PC-3 (cell line): ENCODE measurements at regions not wholly inside any gene's neighbourhood (a gene's known extent, or its start where the extent isn't known, plus 50 kb on each side); places are given as distances from the start of the nearest gene placed in this dataset.

Experiments used
- ATAC-seq: fragments of 200-7000 bp; cut with Tn5 transposase; 2 replicates; pipeline ENCODE4 v1.9.1; 2020; ENCODE audit warnings: mild to moderate bottlenecking, moderate library complexity
- BruUV-seq: library from RNA; stranded (reverse); fragments of 400-500 nt; replicated peaks from 2 replicates; lab custom pipeline; 2021; lab: Mats Ljungman, UMichigan
- CTCF ChIA-PET: fragments of 300-600 bp; sonication (Branson Sonifier 250); formaldehyde crosslinking; loops from one replicate; lab custom pipeline; 2022; ENCODE audit warnings: antibody characterized with exemption; lab: Charles Lee
- POLR2A ChIA-PET: fragments of 300-600 bp; sonication (Branson Sonifier 250); formaldehyde crosslinking; loops from one replicate; lab custom pipeline; 2022; ENCODE audit warnings: antibody characterized with exemption; ENCODE audit not compliant: unreplicated experiment; lab: Charles Lee
- DNase-seq: peaks from one replicate; pipeline ENCODE4 v3.0.0-alpha.2; 2015
- H2AFZ ChIP-seq: fragments of 300-600 bp; sonication (generic); 2 replicates; pipeline ENCODE4 v1.6.0; 2016; ENCODE audit warnings: antibody characterized with exemption, low read length
- H3F3A ChIP-seq: fragments of 300-600 bp; sonication (generic); one replicate; pipeline ENCODE4 v1.6.0; 2017; ENCODE audit warnings: antibody characterized with exemption, low read length, control low read depth, mild to moderate bottlenecking; ENCODE audit not compliant: unreplicated experiment
- H3K27ac ChIP-seq: fragments of 300-600 bp; sonication (generic); 2 replicates; pipeline ENCODE4 v1.5.1; 2016; ENCODE audit warnings: mild to moderate bottlenecking, low read length
- H3K27me3 ChIP-seq: fragments of 300-600 bp; sonication (generic); 2 replicates; pipeline ENCODE4 v1.6.1; 2016; ENCODE audit warnings: low read length, mixed read lengths
- H3K36me3 ChIP-seq: fragments of 300-600 bp; sonication (generic); 2 replicates; pipeline ENCODE4 v1.6.1; 2016; ENCODE audit warnings: low read depth, mixed run types, low read length, mixed read lengths
- H3K4me1 ChIP-seq: fragments of 300-600 bp; sonication (generic); 2 replicates; pipeline ENCODE4 v1.5.1; 2016; ENCODE audit warnings: low read length; ENCODE audit not compliant: insufficient read depth
- H3K4me2 ChIP-seq: fragments of 300-600 bp; sonication (generic); 2 replicates; pipeline ENCODE4 v1.6.0; 2016; ENCODE audit warnings: low read length
- H3K4me3 ChIP-seq: fragments of 300-600 bp; sonication (generic); 2 replicates; pipeline ENCODE4 v1.5.1; 2016; ENCODE audit warnings: mild to moderate bottlenecking, low read length, mixed read lengths
- H3K79me2 ChIP-seq: fragments of 300-600 bp; sonication (generic); 2 replicates; pipeline ENCODE4 v1.6.1; 2017; ENCODE audit warnings: low read length, mixed read lengths
- H3K9ac ChIP-seq: fragments of 300-600 bp; sonication (generic); 2 replicates; pipeline ENCODE4 v1.6.0; 2016; ENCODE audit warnings: mild to moderate bottlenecking, low read length
- H3K9me2 ChIP-seq: fragments of 300-600 bp; sonication (generic); replicated peaks from 2 replicates; pipeline ENCODE4 v1.6.1; 2016; ENCODE audit warnings: mixed run types, low read length, mixed read lengths
- H3K9me3 ChIP-seq: fragments of 300-600 bp; sonication (generic); 2 replicates; pipeline ENCODE4 v1.6.1; 2016; ENCODE audit warnings: low read length, mixed read lengths
- H4K20me1 ChIP-seq: fragments of 300-600 bp; sonication (generic); 2 replicates; pipeline ENCODE4 v1.6.1; 2016; ENCODE audit warnings: low read length, mixed read lengths
- CTCF ChIP-seq: fragments of 300-600 bp; sonication (generic); conservative IDR thresholded peaks from 2 replicates; pipeline ENCODE4 v1.5.1; 2017; ENCODE audit warnings: antibody characterized with exemption, low read depth, mild to moderate bottlenecking, low read length
- EZH2 ChIP-seq: fragments of 300-600 bp; sonication (generic); IDR thresholded peaks from one replicate; pipeline ENCODE4 v1.6.1; 2017; ENCODE audit warnings: antibody characterized with exemption, mild to moderate bottlenecking, low read length; ENCODE audit not compliant: unreplicated experiment
- EZH2phosphoT487 ChIP-seq: fragments of 300-600 bp; sonication (generic); IDR thresholded peaks from 2 replicates; pipeline ENCODE4 v1.6.1; 2018; ENCODE audit warnings: mild to moderate bottlenecking, antibody characterized with exemption, low read length, borderline replicate concordance
- intact Hi-C: fragments of 100-400 bp; cut with micrococcal nuclease; formaldehyde crosslinking; loops from 2 replicates; pipeline ENCODE4 v1.9.0; 2023

- H3K9ac ChIP-seq: no peak overlapping the region
- peaks cover 7% of the 10 kb centered on the region; the same call in 1 of the 2 replicates for H3K4me1 ChIP-seq
- H3K27me3 ChIP-seq: no peaks in the 10 kb centered on the region
- DNase-seq (peak; percentile 67), ATAC-seq (peak; percentile 49)
- CTCF ChIA-PET: no interaction called here
- no peaks in the 10 kb centered on the region for H3K36me3 ChIP-seq
- H3K4me3 ChIP-seq: no peak overlapping the region
- TF ChIP-seq CTCF (no peak), EZH2phosphoT487 (no peak), EZH2 (no peak)
- no peaks in the 10 kb centered on the region for H3F3A ChIP-seq
- BruUV-seq: no TSS peak
- no peaks in the 10 kb centered on the region for H4K20me1 ChIP-seq
- H3K9me2 ChIP-seq: no peaks in the 10 kb centered on the region
- no peak overlapping the region for H2AFZ ChIP-seq
- intact Hi-C loops: no loop called here
- POLR2A ChIA-PET: no interaction called here
- H3K9me3 ChIP-seq: no peaks in the 10 kb centered on the region
- H3K27ac ChIP-seq: no peak overlapping the region
- no peaks in the 10 kb centered on the region for H3K79me2 ChIP-seq
- H3K4me2 ChIP-seq: peak overlapping the region; percentile 16; the same call in 1 of the 2 replicates
Measured at GRCh38 chr5:163585206-163585605, 79.8 kb downstream of the MAT2B start.

- TF ChIP-seq CTCF (no peak), EZH2 (no peak), EZH2phosphoT487 (no peak)
- Histone ChIP-seq H3K79me2 (no peaks in the 10 kb centered on the region), H3K27me3 (no peaks in the 10 kb centered on the region), H2AFZ (no peak overlapping the region), H3K9ac (no peak overlapping the region), H3K27ac (no peak overlapping the region), H3K4me1 (peaks cover 3% of the 10 kb centered on the region; the same call in 1 of the 2 replicates), H3K9me3 (no peaks in the 10 kb centered on the region), H3K36me3 (no peaks in the 10 kb centered on the region), H3F3A (no peaks in the 10 kb centered on the region), H3K4me3 (no peak overlapping the region), H4K20me1 (no peaks in the 10 kb centered on the region), H3K9me2 (no peaks in the 10 kb centered on the region), H3K4me2 (no peak overlapping the region)
- no peak for ATAC-seq
- ChIA-PET CTCF (no interaction called here), POLR2A (no interaction called here)
- BruUV-seq: no TSS peak
- intact Hi-C loops: no loop called here
- DNase-seq: no peak
Measured at GRCh38 chr5:163586531-163586956, 81.1 kb downstream of the MAT2B start.

GRCh38 chr5:163594951-163595350, 89.5 kb downstream of the MAT2B start:
- intact Hi-C loops: no loop called here
- Histone ChIP-seq H3K4me1 (no peaks in the 10 kb centered on the region), H3K9ac (no peak overlapping the region), H3K4me2 (no peak overlapping the region), H3K4me3 (no peak overlapping the region), H3K36me3 (no peaks in the 10 kb centered on the region), H3K27ac (no peak overlapping the region), H3K9me3 (no peaks in the 10 kb centered on the region), H3F3A (no peaks in the 10 kb centered on the region), H2AFZ (no peak overlapping the region), H4K20me1 (no peaks in the 10 kb centered on the region), H3K27me3 (peaks cover 23% of the 10 kb centered on the region), H3K79me2 (no peaks in the 10 kb centered on the region), H3K9me2 (no peaks in the 10 kb centered on the region)
- no TSS peak for BruUV-seq
- ATAC-seq (no peak), DNase-seq (no peak)
- POLR2A ChIA-PET: no interaction called here
- CTCF ChIA-PET: no interaction called here
- TF ChIP-seq EZH2 (no peak), CTCF (no peak), EZH2phosphoT487 (no peak)
